Chondrocyte (in vitro differentiated cells): ENCODE measurements at regions not wholly inside any gene's neighbourhood (a gene's known extent, or its start where the extent isn't known, plus 50 kb on each side); places are given as distances from the start of the nearest gene placed in this dataset.

Experiments used
- DNase-seq: peaks from one replicate; pipeline ENCODE4 v3.0.0; 2021; ENCODE audit warnings: mixed read lengths, low spot score
- H3K27ac Mint-ChIP-seq: one replicate; pipeline ENCODE4 v1.8.0; 2021; ENCODE audit warnings: mild to moderate bottlenecking, moderate library complexity, mixed read lengths; ENCODE audit not compliant: unreplicated experiment
- H3K27me3 Mint-ChIP-seq: 2 replicates; pipeline ENCODE4 v1.8.0; 2021; ENCODE audit warnings: low read depth, mixed read lengths
- H3K36me3 Mint-ChIP-seq: 2 replicates; pipeline ENCODE4 v1.8.0; 2021; ENCODE audit warnings: low read depth, mixed read lengths
- H3K4me1 Mint-ChIP-seq: 2 replicates; pipeline ENCODE4 v1.8.0; 2021; ENCODE audit warnings: low read depth, mild to moderate bottlenecking, mixed read lengths
- H3K4me3 Mint-ChIP-seq: one replicate; pipeline ENCODE4 v1.8.0; 2021; ENCODE audit warnings: mild to moderate bottlenecking, moderate library complexity, mixed read lengths; ENCODE audit not compliant: unreplicated experiment
- H3K9me3 Mint-ChIP-seq: 2 replicates; pipeline ENCODE4 v1.8.0; 2021; ENCODE audit warnings: low read depth, mixed read lengths
- CTCF ChIP-seq: fragments of 200-600 bp; sonication (generic); IDR thresholded peaks from 2 replicates; pipeline ENCODE4 v1.5.0; 2021; ENCODE audit warnings: antibody characterized with exemption, mild to moderate bottlenecking, moderate library complexity

- no peak overlapping the region for H3K4me3 Mint-ChIP-seq
- DNase-seq, result no peak
- H3K36me3 Mint-ChIP-seq, result peaks cover 2% of the 10 kb centered on the region
- H3K4me1 Mint-ChIP-seq, result no peaks in the 10 kb centered on the region
- peaks cover 5% of the 10 kb centered on the region for H3K9me3 Mint-ChIP-seq
- no peak for TF ChIP-seq CTCF
- H3K27me3 Mint-ChIP-seq, result peaks cover 13% of the 10 kb centered on the region
- no peak overlapping the region for H3K27ac Mint-ChIP-seq
These were observed 132.6 kb upstream of the SLIT2 start for GRCh38 chr4:20119141-20119540.

GRCh38 chr4:20109391-20109790, 142.3 kb upstream of the SLIT2 start:
- Mint-ChIP-seq H3K36me3 (peaks cover 2% of the 10 kb centered on the region), H3K4me1 (peaks cover 4% of the 10 kb centered on the region), H3K27me3 (peaks cover 12% of the 10 kb centered on the region), H3K4me3 (no peak overlapping the region), H3K27ac (no peak overlapping the region), H3K9me3 (peaks cover 4% of the 10 kb centered on the region)
- no peak for DNase-seq
- no peak for TF ChIP-seq CTCF

GRCh38 chr4:20106921-20107320, 144.8 kb upstream of the SLIT2 start:
- Mint-ChIP-seq H3K4me1 (peaks cover 4% of the 10 kb centered on the region), H3K4me3 (no peak overlapping the region), H3K9me3 (peaks cover 2% of the 10 kb centered on the region), H3K27me3 (peaks cover 10% of the 10 kb centered on the region), H3K36me3 (no peaks in the 10 kb centered on the region), H3K27ac (no peak overlapping the region)
- DNase-seq, result no peak
- TF ChIP-seq CTCF, result no peak

- TF ChIP-seq CTCF, result no peak
- Mint-ChIP-seq H3K27me3 (peaks cover 2% of the 10 kb centered on the region), H3K9me3 (no peaks in the 10 kb centered on the region), H3K36me3 (peaks cover 1% of the 10 kb centered on the region), H3K27ac (no peak overlapping the region), H3K4me1 (no peaks in the 10 kb centered on the region), H3K4me3 (no peak overlapping the region)
- DNase-seq, result no peak
These were observed 149.9 kb upstream of the SLIT2 start for GRCh38 chr4:20101831-20102230.

GRCh38 chr4:20096911-20097310, 154.8 kb upstream of the SLIT2 start:
- no peaks in the 10 kb centered on the region for H3K27me3 Mint-ChIP-seq

More at GRCh38 chr4:20096911-20097310, 154.8 kb upstream of the SLIT2 start:
- Mint-ChIP-seq H3K27ac (no peak overlapping the region), H3K9me3 (no peaks in the 10 kb centered on the region), H3K4me1 (no peaks in the 10 kb centered on the region), H3K36me3 (peaks cover 1% of the 10 kb centered on the region), H3K4me3 (no peak overlapping the region)
- no peak for DNase-seq
- TF ChIP-seq CTCF, result no peak
